Activated CD4-positive, alpha-beta memory T cell treated with anti-CD3 and anti-CD28 coated beads for 36 hours (primary cell): ENCODE measurements at regions not wholly inside any gene's neighbourhood (a gene's known extent, or its start where the extent isn't known, plus 50 kb on each side); places are given as distances from the start of the nearest gene placed in this dataset.

Experiments used
- CTCF ChIA-PET: fragments of 350-600 bp; sonication (Branson Sonifier 250); formaldehyde crosslinking; loops from one replicate; lab custom pipeline; 2021; ENCODE audit warnings: antibody characterized with exemption, inconsistent platforms; lab: Charles Lee
- POLR2A ChIA-PET: fragments of 350-600 bp; sonication (Branson Sonifier 250); formaldehyde crosslinking; loops from one replicate; lab custom pipeline; 2021; ENCODE audit warnings: antibody characterized with exemption; lab: Charles Lee
- DNase-seq: peaks from one replicate; pipeline ENCODE4 v3.0.0-alpha.2; 2020
- H3K27ac Mint-ChIP-seq: one replicate; pipeline ENCODE4 v1.8.0; 2021; ENCODE audit warnings: mixed read lengths
- H3K27me3 Mint-ChIP-seq: one replicate; pipeline ENCODE4 v1.8.0; 2021; ENCODE audit warnings: mixed read lengths
- H3K36me3 Mint-ChIP-seq: one replicate; pipeline ENCODE4 v1.8.0; 2021; ENCODE audit warnings: mixed read lengths
- H3K4me1 Mint-ChIP-seq: one replicate; pipeline ENCODE4 v1.8.0; 2021; ENCODE audit warnings: low read depth, mixed read lengths
- H3K4me3 Mint-ChIP-seq: one replicate; pipeline ENCODE4 v1.8.0; 2021; ENCODE audit warnings: mild to moderate bottlenecking, mixed read lengths
- H3K9me3 Mint-ChIP-seq: one replicate; pipeline ENCODE4 v1.8.0; 2021; ENCODE audit warnings: mixed read lengths
- intact Hi-C: fragments of 100-400 bp; cut with micrococcal nuclease; formaldehyde crosslinking; loops from one replicate; pipeline ENCODE4 v1.15.1; 2023

- peaks cover 1% of the 10 kb centered on the region for H3K27me3 Mint-ChIP-seq
- no peak overlapping the region for H3K27ac Mint-ChIP-seq
- peaks cover 3% of the 10 kb centered on the region for H3K36me3 Mint-ChIP-seq
- ChIA-PET CTCF (no interaction called here), POLR2A (no interaction called here)
- H3K9me3 Mint-ChIP-seq, result peaks cover 2% of the 10 kb centered on the region
- peaks cover 27% of the 10 kb centered on the region for H3K4me1 Mint-ChIP-seq
- H3K4me3 Mint-ChIP-seq, result no peak overlapping the region
- intact Hi-C loops, result no loop called here
- DNase-seq, result no peak
Observed at GRCh38 chr21:35332841-35333426, 283.8 kb upstream of the RUNX1 start.

- ChIA-PET CTCF (no interaction called here), POLR2A (no interaction called here)
- DNase-seq, result no peak
- peaks cover 19% of the 10 kb centered on the region for H3K4me1 Mint-ChIP-seq
- intact Hi-C loops, result no loop called here
- H3K36me3 Mint-ChIP-seq, result no peaks in the 10 kb centered on the region
- H3K27ac Mint-ChIP-seq, result no peak overlapping the region
- H3K27me3 Mint-ChIP-seq, result peaks cover 2% of the 10 kb centered on the region
- peaks cover 2% of the 10 kb centered on the region for H3K9me3 Mint-ChIP-seq
- no peak overlapping the region for H3K4me3 Mint-ChIP-seq
Observed at GRCh38 chr21:35329940-35330660, 281.0 kb upstream of the RUNX1 start.

GRCh38 chr21:35328856-35329455, 279.9 kb upstream of the RUNX1 start:
- no peaks in the 10 kb centered on the region for H3K36me3 Mint-ChIP-seq
- CTCF ChIA-PET, result no interaction called here
- H3K4me3 Mint-ChIP-seq, result no peak overlapping the region
- H3K27me3 Mint-ChIP-seq, result peaks cover 2% of the 10 kb centered on the region
- no peak overlapping the region for H3K27ac Mint-ChIP-seq
- peaks cover 15% of the 10 kb centered on the region for H3K4me1 Mint-ChIP-seq
- POLR2A ChIA-PET, result no interaction called here
- intact Hi-C loops, result no loop called here
- no peak for DNase-seq
- peaks cover 2% of the 10 kb centered on the region for H3K9me3 Mint-ChIP-seq

- Mint-ChIP-seq H3K27ac (no peak overlapping the region), H3K4me3 (no peak overlapping the region), H3K27me3 (peaks cover 2% of the 10 kb centered on the region), H3K36me3 (no peaks in the 10 kb centered on the region), H3K9me3 (peaks cover 2% of the 10 kb centered on the region), H3K4me1 (peaks cover 8% of the 10 kb centered on the region)
- intact Hi-C loops, result no loop called here
- ChIA-PET CTCF (no interaction called here), POLR2A (no interaction called here)
- no peak for DNase-seq
Observed at GRCh38 chr21:35326677-35327076, 277.6 kb upstream of the RUNX1 start.

GRCh38 chr21:35325953-35326352, 276.9 kb upstream of the RUNX1 start:
- DNase-seq, result no peak
- Mint-ChIP-seq H3K36me3 (no peaks in the 10 kb centered on the region), H3K27ac (no peak overlapping the region), H3K9me3 (no peaks in the 10 kb centered on the region), H3K27me3 (peaks cover 2% of the 10 kb centered on the region), H3K4me1 (peaks cover 6% of the 10 kb centered on the region), H3K4me3 (no peak overlapping the region)
- CTCF ChIA-PET, result interaction anchor here (0.6 kb wide), 1 partner anchor 655 kb away, joined by 4 read pairs; no protein-coding TSS in a partner anchor
- intact Hi-C loops, result no loop called here
- POLR2A ChIA-PET, result no interaction called here

GRCh38 chr21:35324372-35325220, 275.5 kb upstream of the RUNX1 start:
- POLR2A ChIA-PET, result no interaction called here
- no peaks in the 10 kb centered on the region for H3K9me3 Mint-ChIP-seq

GRCh38 chr21:35323947-35324346, 274.8 kb upstream of the RUNX1 start:
- Mint-ChIP-seq H3K9me3 (no peaks in the 10 kb centered on the region), H3K4me1 (peaks cover 6% of the 10 kb centered on the region), H3K27me3 (peaks cover 4% of the 10 kb centered on the region), H3K36me3 (no peaks in the 10 kb centered on the region), H3K27ac (no peak overlapping the region), H3K4me3 (no peak overlapping the region)
- intact Hi-C loops, result no loop called here
- DNase-seq, result no peak
- ChIA-PET CTCF (no interaction called here), POLR2A (no interaction called here)

More at GRCh38 chr21:35324372-35325220, 275.5 kb upstream of the RUNX1 start:
- DNase-seq, result no peak
- CTCF ChIA-PET, result no interaction called here
- no peak overlapping the region for H3K27ac Mint-ChIP-seq
- no peak overlapping the region for H3K4me3 Mint-ChIP-seq
- H3K27me3 Mint-ChIP-seq, result peaks cover 4% of the 10 kb centered on the region
- intact Hi-C loops, result no loop called here
- H3K36me3 Mint-ChIP-seq, result no peaks in the 10 kb centered on the region
- peaks cover 6% of the 10 kb centered on the region for H3K4me1 Mint-ChIP-seq

- CTCF ChIA-PET, result no interaction called here
- intact Hi-C loops, result no loop called here
- H3K4me1 Mint-ChIP-seq, result peaks cover 6% of the 10 kb centered on the region
Observed at GRCh38 chr21:35321322-35322200, 272.5 kb upstream of the RUNX1 start.

GRCh38 chr21:35319684-35320283, 270.7 kb upstream of the RUNX1 start:
- intact Hi-C loops, result no loop called here
- no peak overlapping the region for H3K4me3 Mint-ChIP-seq
- H3K27ac Mint-ChIP-seq, result no peak overlapping the region
- DNase-seq, result no peak
- H3K9me3 Mint-ChIP-seq, result no peaks in the 10 kb centered on the region
- ChIA-PET CTCF (no interaction called here), POLR2A (no interaction called here)
- H3K36me3 Mint-ChIP-seq, result no peaks in the 10 kb centered on the region
- no peaks in the 10 kb centered on the region for H3K4me1 Mint-ChIP-seq
- H3K27me3 Mint-ChIP-seq, result peaks cover 5% of the 10 kb centered on the region

More at GRCh38 chr21:35321322-35322200, 272.5 kb upstream of the RUNX1 start:
- Mint-ChIP-seq H3K27me3 (peaks cover 2% of the 10 kb centered on the region), H3K27ac (no peak overlapping the region), H3K4me3 (no peak overlapping the region), H3K36me3 (no peaks in the 10 kb centered on the region), H3K9me3 (no peaks in the 10 kb centered on the region)
- POLR2A ChIA-PET, result no interaction called here
- DNase-seq, result no peak

GRCh38 chr21:35316933-35317332, 267.8 kb upstream of the RUNX1 start:
- H3K4me1 Mint-ChIP-seq, result no peaks in the 10 kb centered on the region

GRCh38 chr21:35316456-35316855, 267.4 kb upstream of the RUNX1 start:
- CTCF ChIA-PET, result interaction anchor here (0.8 kb wide), 1 partner anchor 16 kb away, joined by 3 read pairs; no protein-coding TSS in a partner anchor

More at GRCh38 chr21:35316933-35317332, 267.8 kb upstream of the RUNX1 start:
- intact Hi-C loops, result no loop called here
- no peaks in the 10 kb centered on the region for H3K36me3 Mint-ChIP-seq
- POLR2A ChIA-PET, result no interaction called here
- CTCF ChIA-PET, result no interaction called here
- H3K4me3 Mint-ChIP-seq, result no peak overlapping the region
- H3K27ac Mint-ChIP-seq, result no peak overlapping the region
- peaks cover 5% of the 10 kb centered on the region for H3K27me3 Mint-ChIP-seq
- peak; percentile 25 for DNase-seq
- H3K9me3 Mint-ChIP-seq, result no peaks in the 10 kb centered on the region

More at GRCh38 chr21:35316456-35316855, 267.4 kb upstream of the RUNX1 start:
- Mint-ChIP-seq H3K27me3 (peaks cover 5% of the 10 kb centered on the region), H3K4me3 (no peak overlapping the region), H3K36me3 (no peaks in the 10 kb centered on the region), H3K4me1 (no peaks in the 10 kb centered on the region), H3K9me3 (no peaks in the 10 kb centered on the region), H3K27ac (no peak overlapping the region)
- POLR2A ChIA-PET, result no interaction called here
- no peak for DNase-seq
- intact Hi-C loops, result no loop called here
